K562 (cell line): ENCODE measurements at regions not wholly inside any gene's neighbourhood (a gene's known extent, or its start where the extent isn't known, plus 50 kb on each side); places are given as distances from the start of the nearest gene placed in this dataset.

ENCODE experiments used
- ATAC-seq: fragments of 200-7000 bp; cut with Tn5 transposase; 3 replicates; pipeline ENCODE4 v1.9.1; 2020; ENCODE audit warnings: moderate library complexity
- BruUV-seq: library from RNA; stranded (reverse); fragments of 400-500 nt; replicated peaks from 2 replicates; lab custom pipeline; 2021; lab: Mats Ljungman, UMichigan
- CTCF ChIA-PET: fragments of 300-600 bp; formaldehyde crosslinking; extraction: SDS; loops from one replicate; lab custom pipeline; 2021; ENCODE audit warnings: low intra/inter-chr PET ratio; lab: Yijun Ruan, JAX
- POLR2A ChIA-PET: fragments of 300-600, 350-650 bp; sonication (Branson Sonifier 250); formaldehyde crosslinking; extraction: SDS; loops from one replicate; lab custom pipeline; 2021; ENCODE audit warnings: antibody characterized with exemption, inconsistent platforms; lab: Yijun Ruan, JAX
- DNase-seq, 4 experiments: peaks; one replicate each; pipeline versions ENCODE4 v3.0.0 to v3.0.0-alpha.2; 2011 to 2018; ENCODE audit warnings: low spot score in 3 of 4, mixed read lengths in 3 of 4; ENCODE audit errors: extremely low read depth in 1 of 4
- FAIRE-seq: peaks from 2 replicates; lab custom pipeline; 2011; peaks lifted over from hg19 to GRCh38; lab: Jason Lieb, UNC
- H2AFZ ChIP-seq: 2 replicates; pipeline ENCODE4 v1.6.0; 2011; ENCODE audit warnings: low read depth, low read length, control low read depth, inconsistent platforms
- H3K27ac ChIP-seq: fragments of 200-600 bp; 3 replicates; pipeline ENCODE4 v1.8.0; 2011; ENCODE audit warnings: low read depth, mild to moderate bottlenecking, control low read depth, inconsistent platforms, low read length, moderate library complexity, mixed read lengths; ENCODE audit errors: extremely low read depth
- H3K27me3 ChIP-seq, 2 experiments: fragments of 300-600 bp in 1 of 2; 2 replicates in 1 of 2; 3 replicates in 1 of 2; pipeline versions ENCODE4 v1.6.0 to v1.8.0; 2011; ENCODE audit warnings: inconsistent platforms in 2 of 2, low read length in 2 of 2, mild to moderate bottlenecking in 1 of 2, mixed read lengths in 1 of 2, moderate library complexity in 1 of 2; ENCODE audit not compliant: control insufficient read depth in 2 of 2, insufficient read depth in 2 of 2
- H3K36me3 ChIP-seq: fragments of 300-600 bp; 3 replicates; pipeline ENCODE4 v1.8.0; 2011; ENCODE audit warnings: mild to moderate bottlenecking, low read length, inconsistent platforms; ENCODE audit not compliant: control insufficient read depth, insufficient read depth
- H3K4me1 ChIP-seq, 2 experiments: fragments of 200-600 bp in 1 of 2; replicated peaks in 1 of 2; 2 replicates in 1 of 2; 3 replicates in 1 of 2; pipeline versions ENCODE4 v1.5.1 to v1.8.0; 2011; ENCODE audit warnings: inconsistent platforms in 2 of 2, low read length in 2 of 2, mild to moderate bottlenecking in 1 of 2, mixed read lengths in 1 of 2, moderate library complexity in 1 of 2; ENCODE audit not compliant: control insufficient read depth in 2 of 2, insufficient read depth in 2 of 2
- H3K4me2 ChIP-seq: 2 replicates; pipeline ENCODE4 v1.6.1; 2011; ENCODE audit warnings: low read length, control low read depth, inconsistent platforms, mixed read lengths; ENCODE audit not compliant: insufficient read depth
- H3K4me3 ChIP-seq: fragments of 200-600 bp; sonication (generic), shearing (Covaris generic); 2 replicates; pipeline ENCODE4 v1.5.1; 2016; ENCODE audit warnings: control low read depth, inconsistent platforms
- H3K79me2 ChIP-seq: fragments of 200-600 bp; 3 replicates; pipeline ENCODE4 v1.8.0; 2011; ENCODE audit warnings: low read length, inconsistent platforms; ENCODE audit not compliant: control insufficient read depth, insufficient read depth
- H3K9ac ChIP-seq, 2 experiments: 2 replicates each; pipeline versions ENCODE4 v1.6.0 to v1.6.1; 2011; ENCODE audit warnings: low read depth in 2 of 2, low read length in 2 of 2, control low read depth in 1 of 2, inconsistent platforms in 1 of 2, mild to moderate bottlenecking in 1 of 2, mixed read lengths in 1 of 2; ENCODE audit not compliant: insufficient read depth in 1 of 2
- H3K9me1 ChIP-seq: one replicate; pipeline ENCODE4 v1.6.0; 2011; ENCODE audit warnings: inconsistent platforms, mild to moderate bottlenecking, low read length, moderate library complexity; ENCODE audit not compliant: control insufficient read depth, insufficient read depth
- H3K9me3 ChIP-seq: replicated peaks from 2 replicates; pipeline ENCODE4 v1.5.1; 2011; ENCODE audit warnings: low read depth, low read length, inconsistent platforms; ENCODE audit not compliant: control insufficient read depth, insufficient read depth
- H4K20me1 ChIP-seq: replicated peaks from 2 replicates; pipeline ENCODE4 v1.6.1; 2011; ENCODE audit warnings: low read length, inconsistent platforms, mixed read lengths; ENCODE audit not compliant: control insufficient read depth, insufficient read depth
- ARID2 ChIP-seq: fragments of 450-650 bp; IDR thresholded peaks from 2 replicates; pipeline ENCODE4 v1.6.1; 2017; ENCODE audit warnings: antibody characterized with exemption, mild to moderate bottlenecking
- CTCF ChIP-seq, 3 experiments: IDR thresholded peaks in 2 of 3; conservative IDR thresholded peaks in 1 of 3; 2 replicates each; pipeline ENCODE4 v1.5.1; 2011 to 2012; ENCODE audit warnings: low read length in 3 of 3, mild to moderate bottlenecking in 3 of 3, control low read depth in 2 of 3, improper control_type of control experiment in 1 of 3, inconsistent platforms in 1 of 3, low read depth in 1 of 3, mixed read lengths in 1 of 3, moderate library complexity in 1 of 3; ENCODE audit not compliant: insufficient read depth in 2 of 3
- FOS ChIP-seq: IDR thresholded peaks from 3 replicates; pipeline ENCODE4 v1.6.1; 2011; ENCODE audit not compliant: insufficient read length; ENCODE audit errors: extremely low read depth
- HOXB6 ChIP-seq: fragments of 250-450 bp; sonication (Bioruptor Pico); IDR thresholded peaks from 2 replicates; pipeline ENCODE4 v1.5.1; 2022; ENCODE audit warnings: mild to moderate bottlenecking, borderline replicate concordance
- PCBP2 ChIP-seq: fragments of 200-400 bp; formaldehyde crosslinking; IDR thresholded peaks from 2 replicates; pipeline ENCODE4 v1.6.1; 2018; ENCODE audit warnings: low read length, low read depth, mild to moderate bottlenecking, moderate library complexity; ENCODE audit not compliant: poor library complexity, severe bottlenecking
- POLR2AphosphoS2 ChIP-seq: IDR thresholded peaks from 2 replicates; pipeline ENCODE4 v1.6.1; 2012; ENCODE audit warnings: low read length, improper control_type of control experiment
- SMC3 ChIP-seq: conservative IDR thresholded peaks from 2 replicates; pipeline ENCODE4 v1.6.1; 2011; ENCODE audit warnings: low read depth, low read length, improper control_type of control experiment; ENCODE audit not compliant: insufficient read depth
- TSC22D4 ChIP-seq: fragments of 450-650 bp; IDR thresholded peaks from 2 replicates; pipeline ENCODE4 v1.6.1; 2016; ENCODE audit warnings: missing genetic modification characterization, missing biosample characterization, control low read depth
- WGBS: fragments of 100-300 bp; shearing (Covaris generic); methylation state at CpG from one replicate; pipeline ENCODE4 v1.1.6; 2016; ENCODE audit warnings: low coverage, mixed read lengths; ENCODE audit not compliant: insufficient coverage; ENCODE audit errors: missing lambda C conversion rate; 5-methylcytosine and 5-hydroxymethylcytosine counted together
- in situ Hi-C: fragments of 300-500 bp; cut with MboI; formaldehyde crosslinking; loops from 4 replicates; pipeline ENCODE4 v1.15.0; 2018; ENCODE audit warnings: inconsistent platforms, mixed read lengths
- intact Hi-C: fragments of 100-400 bp; cut with micrococcal nuclease; formaldehyde crosslinking; loops from 2 replicates; pipeline ENCODE4 v1.14.2; 2022
- TF ChIP-seq, protein P1 (sequence below): fragments of 450-650 bp; formaldehyde crosslinking; IDR thresholded peaks from 2 replicates; pipeline ENCODE4 v1.4.0; 2020; ENCODE audit warnings: mild to moderate bottlenecking, moderate library complexity

DNA sequence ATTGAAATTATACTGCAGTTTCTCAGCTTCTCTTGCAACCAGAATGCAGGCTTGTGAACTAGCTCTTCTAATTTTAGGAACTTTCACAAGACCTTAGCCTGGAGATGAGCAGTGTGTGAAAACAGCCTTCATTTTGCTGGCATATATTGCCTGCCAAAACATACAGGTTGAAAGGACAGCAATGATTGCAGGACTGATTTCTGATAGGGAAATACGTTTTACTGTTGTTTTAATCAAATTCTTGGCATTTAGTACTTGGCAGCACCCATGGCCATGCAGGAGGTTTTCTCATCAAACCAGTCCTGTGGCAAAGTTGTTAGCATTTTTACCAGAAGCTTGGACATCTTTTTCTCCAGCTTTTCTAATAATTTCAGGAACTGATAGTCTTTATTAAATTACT, 91.9 kb upstream of the MUCL1 start (continued):
- TF ChIP-seq TSC22D4 (tag) (no peak), FOS (no peak)

GRCh38 chr12:54759751-54760150, 94.6 kb upstream of the MUCL1 start:
- CTCF ChIA-PET = interaction anchor here (0.6 to 3.2 kb wide), 7 partner anchors 11 to 860 kb away, joined by 3 to 22 read pairs (median 5); no protein-coding TSS in a partner anchor
- Histone ChIP-seq H3K27ac (no peak overlapping the region), H2AFZ (no peak overlapping the region), H3K4me1 (no peaks in the 10 kb centered on the region), H3K9me3 (no peaks in the 10 kb centered on the region), H3K4me3 (no peak overlapping the region), H3K9me1 (no peaks in the 10 kb centered on the region), H3K4me2 (no peak overlapping the region), H3K27me3 (no peaks in the 10 kb centered on the region), H4K20me1 (no peaks in the 10 kb centered on the region), H3K36me3 (no peaks in the 10 kb centered on the region), H3K79me2 (no peaks in the 10 kb centered on the region), H3K9ac (no peak overlapping the region)
- POLR2A ChIA-PET = interaction anchor here (1.0 kb wide), 1 partner anchor 61 kb away, joined by 3 read pairs; no protein-coding TSS in a partner anchor
- in situ Hi-C loops (no loop called here), intact Hi-C loops (loop anchor here (2.0 to 10.0 kb wide), 4 partner anchors 93 to 385 kb away; partner anchors contain the start of gene MUCL1)
- DNase-seq = peak in 2 of 4 experiments; percentile 17 to 53
- BruUV-seq = no TSS peak
- peak; percentile 86 for ATAC-seq
- WGBS = 0% methylated on average over 1 of the region's 1 CpG
- FAIRE-seq = peak; percentile 74
- TF ChIP-seq ARID2 = peak; percentile 75; the same call in 1 of the 2 replicates
- peak; percentile 59 to 75 (median 75); a peak in 5 of 6 replicates for TF ChIP-seq CTCF (IDR thresholded peaks at IDR 0.05 in 2 of 3, conservative IDR thresholded peaks at IDR 0.05 in 1 of 3; ENCODE audit: insufficient read depth in 2 of 3, low read depth in 1 of 3, low read length in 3 of 3)
- TF ChIP-seq, protein P1, sequence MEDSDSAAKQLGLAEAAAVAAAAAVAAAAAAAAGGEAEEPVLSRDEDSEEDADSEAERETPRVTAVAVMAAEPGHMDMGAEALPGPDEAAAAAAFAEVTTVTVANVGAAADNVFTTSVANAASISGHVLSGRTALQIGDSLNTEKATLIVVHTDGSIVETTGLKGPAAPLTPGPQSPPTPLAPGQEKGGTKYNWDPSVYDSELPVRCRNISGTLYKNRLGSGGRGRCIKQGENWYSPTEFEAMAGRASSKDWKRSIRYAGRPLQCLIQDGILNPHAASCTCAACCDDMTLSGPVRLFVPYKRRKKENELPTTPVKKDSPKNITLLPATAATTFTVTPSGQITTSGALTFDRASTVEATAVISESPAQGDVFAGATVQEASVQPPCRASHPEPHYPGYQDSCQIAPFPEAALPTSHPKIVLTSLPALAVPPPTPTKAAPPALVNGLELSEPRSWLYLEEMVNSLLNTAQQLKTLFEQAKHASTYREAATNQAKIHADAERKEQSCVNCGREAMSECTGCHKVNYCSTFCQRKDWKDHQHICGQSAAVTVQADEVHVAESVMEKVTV (CRISPR knock-in tag) = peak; percentile 76
- no peak for TF ChIP-seq POLR2AphosphoS2
- no peak for TF ChIP-seq HOXB6 (CRISPR knock-in tag)
- peak; percentile 69 for TF ChIP-seq SMC3
- no peak for TF ChIP-seq PCBP2
